SU-DHL-6 (cell line): ENCODE measurements at regions not wholly inside any gene's neighbourhood (a gene's known extent, or its start where the extent isn't known, plus 50 kb on each side); places are given as distances from the start of the nearest gene placed in this dataset.

Experiments used
- H2AFZ ChIP-seq: fragments of 200-600 bp; sonication (generic); 2 replicates; pipeline ENCODE4 v1.6.1; 2014; ENCODE audit warnings: low read depth, mild to moderate bottlenecking, moderate library complexity, mixed read lengths, antibody characterized with exemption, low read length; ENCODE audit not compliant: severe bottlenecking
- H3F3A ChIP-seq: fragments of 200-600 bp; shearing (Covaris generic); 2 replicates; pipeline ENCODE4 v1.6.0; 2016; ENCODE audit warnings: antibody characterized with exemption, mild to moderate bottlenecking; ENCODE audit not compliant: insufficient read depth
- H3K27ac ChIP-seq: fragments of 200-600 bp; sonication (generic); 2 replicates; pipeline ENCODE4 v1.5.1; 2016; ENCODE audit warnings: low read depth, mild to moderate bottlenecking, low read length, moderate library complexity, mixed read lengths
- H3K27me3 ChIP-seq: fragments of 200-600 bp; sonication (generic), shearing (Covaris generic); 2 replicates; pipeline ENCODE4 v1.6.0; 2014; ENCODE audit warnings: mild to moderate bottlenecking, low read length
- H3K36me3 ChIP-seq: fragments of 200-600 bp; sonication (generic); 2 replicates; pipeline ENCODE4 v1.6.1; 2014; ENCODE audit warnings: mild to moderate bottlenecking, low read length, mixed read lengths
- H3K4me2 ChIP-seq: fragments of 300-600, 200-600 bp; shearing (Covaris generic), sonication (generic); 2 replicates; pipeline ENCODE4 v1.6.0; 2014; ENCODE audit warnings: low read length, low read depth, mild to moderate bottlenecking; ENCODE audit not compliant: poor library complexity, severe bottlenecking
- H3K4me3 ChIP-seq: fragments of 200-600 bp; sonication (generic); 2 replicates; pipeline ENCODE4 v1.5.1; 2014; ENCODE audit warnings: antibody characterized with exemption, low read length, mild to moderate bottlenecking, mixed read lengths; ENCODE audit not compliant: insufficient read depth, poor library complexity, severe bottlenecking
- H3K79me2 ChIP-seq: fragments of 200-600 bp; sonication (generic); 2 replicates; pipeline ENCODE4 v1.6.1; 2014; ENCODE audit warnings: mild to moderate bottlenecking, low read length, moderate library complexity; ENCODE audit not compliant: insufficient read depth
- H3K9ac ChIP-seq: fragments of 200-600 bp; sonication (generic); 2 replicates; pipeline ENCODE4 v1.7.0; 2014; ENCODE audit warnings: mild to moderate bottlenecking, low read length
- H3K9me2 ChIP-seq: fragments of 200-600 bp; sonication (generic); replicated peaks from 2 replicates; pipeline ENCODE4 v1.6.1; 2014; ENCODE audit warnings: low read length; ENCODE audit not compliant: insufficient read depth
- H3K9me3 ChIP-seq: fragments of 200-600 bp; sonication (generic); 2 replicates; pipeline ENCODE4 v1.6.1; 2014; ENCODE audit warnings: low read length, mixed read lengths; ENCODE audit not compliant: insufficient read depth
- H4K20me1 ChIP-seq: fragments of 200-600 bp; sonication (generic); 2 replicates; pipeline ENCODE4 v1.6.1; 2014; ENCODE audit warnings: low read depth, mild to moderate bottlenecking, antibody characterized with exemption, low read length, moderate library complexity, mixed read lengths
- EZH2phosphoT487 ChIP-seq: fragments of 200-600 bp; sonication (generic), shearing (Covaris generic); conservative IDR thresholded peaks from 2 replicates; pipeline ENCODE4 v1.6.1; 2018; ENCODE audit warnings: mild to moderate bottlenecking, antibody characterized with exemption, low read length, moderate library complexity, mixed read lengths
- TF ChIP-seq, protein P1 (sequence below): fragments of 200-600 bp; sonication (generic); IDR thresholded peaks from one replicate; pipeline ENCODE4 v1.5.1; 2017; ENCODE audit warnings: antibody characterized with exemption, mild to moderate bottlenecking, low read length, moderate library complexity; ENCODE audit not compliant: insufficient read depth, poor library complexity, severe bottlenecking

DNA sequence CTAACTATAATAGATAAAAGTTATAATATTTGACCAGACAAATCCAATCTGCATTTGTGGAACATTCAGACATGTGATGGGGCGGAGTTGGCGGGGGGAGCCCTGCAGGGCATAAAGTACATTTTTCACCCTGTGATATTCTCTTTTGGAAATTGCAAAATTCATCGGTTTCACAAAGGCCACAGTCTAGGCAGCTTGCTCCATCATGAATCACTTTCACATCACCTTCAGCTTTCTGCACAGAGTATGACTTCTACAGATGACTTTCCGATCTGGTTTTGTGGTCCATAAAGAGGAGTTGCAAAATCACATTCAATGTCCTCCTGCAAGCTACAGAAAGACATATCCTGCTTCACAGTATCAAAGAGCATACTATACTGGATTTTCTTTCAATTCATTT lies 51.4 kb upstream of the APBB1IP start:
- TF ChIP-seq EZH2phosphoT487 = no peak
- TF ChIP-seq, protein P1, sequence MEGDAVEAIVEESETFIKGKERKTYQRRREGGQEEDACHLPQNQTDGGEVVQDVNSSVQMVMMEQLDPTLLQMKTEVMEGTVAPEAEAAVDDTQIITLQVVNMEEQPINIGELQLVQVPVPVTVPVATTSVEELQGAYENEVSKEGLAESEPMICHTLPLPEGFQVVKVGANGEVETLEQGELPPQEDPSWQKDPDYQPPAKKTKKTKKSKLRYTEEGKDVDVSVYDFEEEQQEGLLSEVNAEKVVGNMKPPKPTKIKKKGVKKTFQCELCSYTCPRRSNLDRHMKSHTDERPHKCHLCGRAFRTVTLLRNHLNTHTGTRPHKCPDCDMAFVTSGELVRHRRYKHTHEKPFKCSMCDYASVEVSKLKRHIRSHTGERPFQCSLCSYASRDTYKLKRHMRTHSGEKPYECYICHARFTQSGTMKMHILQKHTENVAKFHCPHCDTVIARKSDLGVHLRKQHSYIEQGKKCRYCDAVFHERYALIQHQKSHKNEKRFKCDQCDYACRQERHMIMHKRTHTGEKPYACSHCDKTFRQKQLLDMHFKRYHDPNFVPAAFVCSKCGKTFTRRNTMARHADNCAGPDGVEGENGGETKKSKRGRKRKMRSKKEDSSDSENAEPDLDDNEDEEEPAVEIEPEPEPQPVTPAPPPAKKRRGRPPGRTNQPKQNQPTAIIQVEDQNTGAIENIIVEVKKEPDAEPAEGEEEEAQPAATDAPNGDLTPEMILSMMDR = no peak
- Histone ChIP-seq H3F3A (no peaks in the 10 kb centered on the region), H3K9ac (no peak overlapping the region), H3K36me3 (no peaks in the 10 kb centered on the region), H2AFZ (no peak overlapping the region), H3K4me3 (no peak overlapping the region), H3K27ac (no peak overlapping the region), H3K79me2 (no peaks in the 10 kb centered on the region), H3K9me3 (0 out of 2 replicates have a peak, but pooled peaks cover 4% of the 10 kb centered on the region), H3K9me2 (no peaks in the 10 kb centered on the region), H3K27me3 (no peaks in the 10 kb centered on the region), H3K4me2 (no peak overlapping the region), H4K20me1 (no peaks in the 10 kb centered on the region)
